Endodermal cell (in vitro differentiated cells): ENCODE measurements at regions not wholly inside any gene's neighbourhood (a gene's known extent, or its start where the extent isn't known, plus 50 kb on each side); places are given as distances from the start of the nearest gene placed in this dataset.
A peak's percentile ranks its signal among the peaks of the same experiment; 100 is the strongest.

ENCODE experiments used
- DNase-seq: peaks from one replicate; pipeline ENCODE4 v3.0.0-alpha.2; 2017
- H3K27ac ChIP-seq: 2 replicates; pipeline ENCODE4 v1.5.1; 2013; ENCODE audit warnings: mild to moderate bottlenecking, low read depth, low read length, moderate library complexity
- H3K27me3 ChIP-seq: 2 replicates; pipeline ENCODE4 v1.6.1; 2013; ENCODE audit warnings: mild to moderate bottlenecking, low read length, moderate library complexity; ENCODE audit not compliant: insufficient read depth, control insufficient read depth, poor library complexity, severe bottlenecking
- H3K36me3 ChIP-seq: 2 replicates; pipeline ENCODE4 v1.7.0; 2013; ENCODE audit warnings: mild to moderate bottlenecking, low read length, moderate library complexity; ENCODE audit not compliant: control insufficient read depth, insufficient read depth
- H3K4me1 ChIP-seq: one replicate; pipeline ENCODE4 v1.7.0; 2013; ENCODE audit warnings: low read length; ENCODE audit not compliant: control insufficient read depth, insufficient read depth
- H3K4me3 ChIP-seq: 2 replicates; pipeline ENCODE4 v1.5.1; 2013; ENCODE audit warnings: mild to moderate bottlenecking, low read length, moderate library complexity
- H3K9ac ChIP-seq: 2 replicates; pipeline ENCODE4 v1.6.1; 2013; ENCODE audit warnings: mild to moderate bottlenecking, low read length, moderate library complexity; ENCODE audit not compliant: poor library complexity, severe bottlenecking; ENCODE audit errors: extremely low read depth
- H3K9me3 ChIP-seq: 2 replicates; pipeline ENCODE4 v1.6.1; 2013; ENCODE audit warnings: mild to moderate bottlenecking, low read length, moderate library complexity; ENCODE audit not compliant: control insufficient read depth
- H3K27ac Mint-ChIP-seq: 2 replicates; pipeline ENCODE4 v1.8.0; 2020; ENCODE audit warnings: mixed read lengths
- H3K27me3 Mint-ChIP-seq: 2 replicates; pipeline ENCODE4 v1.8.0; 2021; ENCODE audit warnings: mild to moderate bottlenecking, mixed read lengths; ENCODE audit not compliant: insufficient read depth
- H3K36me3 Mint-ChIP-seq: 2 replicates; pipeline ENCODE4 v1.8.0; 2020; ENCODE audit warnings: low read depth, mixed read lengths
- H3K4me1 Mint-ChIP-seq: 2 replicates; pipeline ENCODE4 v1.8.0; 2020; ENCODE audit warnings: mixed read lengths
- H3K4me3 Mint-ChIP-seq: 2 replicates; pipeline ENCODE4 v1.8.0; 2020; ENCODE audit warnings: mild to moderate bottlenecking, moderate library complexity, mixed read lengths
- H3K9me3 Mint-ChIP-seq: 2 replicates; pipeline ENCODE4 v1.8.0; 2020; ENCODE audit warnings: mild to moderate bottlenecking, mixed read lengths
- WGBS, 2 experiments: methylation state at CpG; one replicate each; pipeline versions ENCODE4 v1.1.5 to v1.1.7; 2013; ENCODE audit warnings: missing lambda C conversion rate in 2 of 2, mixed read lengths in 1 of 2; ENCODE audit not compliant: insufficient coverage in 1 of 2, insufficient read length in 1 of 2; 5-methylcytosine and 5-hydroxymethylcytosine counted together
- TF ChIP-seq, protein P1 (sequence below): fragments of 200-600 bp; sonication (generic); conservative IDR thresholded peaks from 2 replicates; pipeline ENCODE4 v1.5.0; 2021; ENCODE audit warnings: antibody characterized with exemption, mild to moderate bottlenecking

DNA sequence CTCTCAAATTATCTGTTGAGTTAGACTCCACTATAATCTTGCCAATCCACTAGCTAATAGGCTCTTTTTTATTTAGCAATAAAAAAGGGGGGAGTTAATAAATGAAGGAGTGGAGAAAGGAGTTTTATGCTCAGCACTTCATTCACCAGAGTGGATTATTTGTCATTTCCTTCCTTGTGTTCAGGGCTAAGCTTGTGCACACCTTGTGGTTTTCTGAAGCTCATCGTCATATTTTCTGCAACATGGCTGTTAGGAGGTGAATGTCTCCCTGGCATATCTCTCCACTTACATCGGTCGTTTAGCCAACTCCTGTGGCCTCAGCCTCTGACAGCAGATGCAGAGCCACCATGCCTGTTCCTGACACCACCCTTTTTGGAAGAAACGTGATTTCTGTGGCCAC, 83.9 kb upstream of the MTNR1B start:
- Histone ChIP-seq H3K9ac (no peak overlapping the region), H3K9me3 (no peaks in the 10 kb centered on the region), H3K4me3 (no peak overlapping the region), H3K36me3 (no peaks in the 10 kb centered on the region), H3K27me3 (no peaks in the 10 kb centered on the region), H3K4me1 (no peaks in the 10 kb centered on the region), H3K27ac (no peak overlapping the region)
- Mint-ChIP-seq H3K4me3 (no peak overlapping the region), H3K27me3 (no peaks in the 10 kb centered on the region), H3K9me3 (no peaks in the 10 kb centered on the region), H3K4me1 (peaks cover 4% of the 10 kb centered on the region), H3K27ac (no peak overlapping the region), H3K36me3 (no peaks in the 10 kb centered on the region)
- DNase-seq = no peak
- 94 to 100% methylated on average over 1 to 4 of the region's 4 CpGs for WGBS, 2 experiments
- TF ChIP-seq, protein P1, sequence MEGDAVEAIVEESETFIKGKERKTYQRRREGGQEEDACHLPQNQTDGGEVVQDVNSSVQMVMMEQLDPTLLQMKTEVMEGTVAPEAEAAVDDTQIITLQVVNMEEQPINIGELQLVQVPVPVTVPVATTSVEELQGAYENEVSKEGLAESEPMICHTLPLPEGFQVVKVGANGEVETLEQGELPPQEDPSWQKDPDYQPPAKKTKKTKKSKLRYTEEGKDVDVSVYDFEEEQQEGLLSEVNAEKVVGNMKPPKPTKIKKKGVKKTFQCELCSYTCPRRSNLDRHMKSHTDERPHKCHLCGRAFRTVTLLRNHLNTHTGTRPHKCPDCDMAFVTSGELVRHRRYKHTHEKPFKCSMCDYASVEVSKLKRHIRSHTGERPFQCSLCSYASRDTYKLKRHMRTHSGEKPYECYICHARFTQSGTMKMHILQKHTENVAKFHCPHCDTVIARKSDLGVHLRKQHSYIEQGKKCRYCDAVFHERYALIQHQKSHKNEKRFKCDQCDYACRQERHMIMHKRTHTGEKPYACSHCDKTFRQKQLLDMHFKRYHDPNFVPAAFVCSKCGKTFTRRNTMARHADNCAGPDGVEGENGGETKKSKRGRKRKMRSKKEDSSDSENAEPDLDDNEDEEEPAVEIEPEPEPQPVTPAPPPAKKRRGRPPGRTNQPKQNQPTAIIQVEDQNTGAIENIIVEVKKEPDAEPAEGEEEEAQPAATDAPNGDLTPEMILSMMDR = no peak

DNA sequence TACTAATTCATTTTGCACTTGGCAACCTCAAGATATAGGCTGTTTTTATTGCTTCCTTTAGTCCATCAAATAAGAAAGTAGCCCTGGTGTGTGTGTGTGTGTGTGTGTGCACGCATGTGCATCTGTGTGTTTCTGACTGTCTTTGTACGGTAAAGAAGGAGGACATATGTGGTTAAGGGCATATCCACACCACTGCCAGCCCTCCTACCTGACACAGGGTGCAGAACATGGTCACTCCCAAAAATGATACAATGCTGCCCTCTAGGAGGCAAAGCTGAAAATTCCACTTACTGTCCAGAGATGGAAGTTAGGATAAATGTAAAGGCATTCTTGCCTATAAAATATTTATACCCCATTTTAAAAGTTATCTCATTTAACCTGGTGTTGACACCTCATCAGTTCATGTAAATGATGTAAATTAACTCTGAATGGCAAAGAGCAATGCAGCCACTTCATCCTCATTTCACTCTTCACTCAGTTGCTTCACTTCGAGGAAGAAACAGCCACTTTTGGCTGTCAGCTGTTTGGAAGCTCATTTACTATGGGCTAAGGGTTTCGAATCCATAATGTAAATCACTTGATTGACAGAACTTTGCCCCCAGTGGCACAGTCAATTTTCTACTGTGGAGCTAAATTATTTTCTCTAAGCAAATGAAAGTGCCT, 83.1 kb upstream of the MTNR1B start:
- Histone ChIP-seq H3K4me1 (no peaks in the 10 kb centered on the region), H3K27me3 (no peaks in the 10 kb centered on the region), H3K36me3 (peaks cover 5% of the 10 kb centered on the region), H3K4me3 (no peak overlapping the region), H3K9ac (no peak overlapping the region), H3K27ac (no peak overlapping the region), H3K9me3 (no peaks in the 10 kb centered on the region)
- Mint-ChIP-seq H3K9me3 (no peaks in the 10 kb centered on the region), H3K36me3 (no peaks in the 10 kb centered on the region), H3K4me1 (peaks cover 4% of the 10 kb centered on the region), H3K27ac (no peak overlapping the region), H3K4me3 (no peak overlapping the region), H3K27me3 (no peaks in the 10 kb centered on the region)
- DNase-seq = peak; percentile 82
- TF ChIP-seq, protein P1 = peak; percentile 88
- 42 to 64% methylated on average over 2 to 4 of the region's 4 CpGs for WGBS, 2 experiments

DNA sequence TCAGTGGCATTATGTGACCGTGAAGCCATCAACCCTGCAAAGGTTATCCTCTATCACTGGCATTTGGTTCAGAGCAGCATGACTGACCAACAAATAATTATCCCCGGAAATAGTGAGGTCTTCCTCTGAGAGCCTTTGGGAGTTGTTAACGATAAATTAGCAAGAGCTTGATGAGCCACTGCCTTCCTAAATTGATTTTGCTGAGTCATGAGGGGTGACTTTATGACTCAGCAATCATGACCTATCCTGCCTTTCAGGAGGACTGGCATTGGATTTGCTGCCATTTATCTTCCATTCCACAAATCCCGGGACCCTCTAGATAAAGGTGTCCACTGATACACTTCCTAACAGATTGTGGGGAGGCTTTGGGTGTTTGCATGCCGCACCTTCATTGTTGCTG, 80.8 kb upstream of the MTNR1B start:
- Histone ChIP-seq H3K36me3 (peaks cover 8% of the 10 kb centered on the region), H3K27ac (no peak overlapping the region), H3K4me3 (no peak overlapping the region), H3K27me3 (no peaks in the 10 kb centered on the region), H3K9ac (no peak overlapping the region), H3K9me3 (no peaks in the 10 kb centered on the region), H3K4me1 (no peaks in the 10 kb centered on the region)
- Mint-ChIP-seq H3K4me1 (peaks cover 4% of the 10 kb centered on the region), H3K9me3 (no peaks in the 10 kb centered on the region), H3K27ac (no peak overlapping the region), H3K36me3 (no peaks in the 10 kb centered on the region), H3K27me3 (no peaks in the 10 kb centered on the region), H3K4me3 (no peak overlapping the region)
- DNase-seq = no peak
- WGBS, 2 experiments = 76 to 85% methylated on average over 3 to 4 of the region's 5 CpGs
- TF ChIP-seq, protein P1 = no peak
